ENCODE measurements at regions not wholly inside any gene's neighbourhood (a gene's known extent, or its start where the extent isn't known, plus 50 kb on each side); places are given as distances from the start of the nearest gene placed in this dataset.

- CTCF ChIA-PET = no interaction called here
Measured at GRCh38 chr12:131380220-131380964, 330.5 kb upstream of the SFSWAP start.

More at GRCh38 chr12:131380220-131380964, 330.5 kb upstream of the SFSWAP start:
- H2BK5ac ChIP-seq (ENCODE audit: low read depth, low read length, poor library complexity, severe bottlenecking) = no peak overlapping the region
- dilution Hi-C loops (cut with HindIII; ENCODE audit: low sequenced_read_pairs, unreplicated experiment) = no loop called here
- H3K18ac ChIP-seq (ENCODE audit: low read depth, low read length) = no peak overlapping the region
- no peaks in the 10 kb centered on the region for H4K20me1 ChIP-seq (ENCODE audit: insufficient read depth, low read length)
- H2AK5ac ChIP-seq (ENCODE audit: low read depth, low read length) = no peak overlapping the region
- POLR2A ChIA-PET (ENCODE audit: unreplicated experiment) = no interaction called here
- no peak overlapping the region for H4K8ac ChIP-seq (ENCODE audit: low read depth in 2 of 2, low read length in 2 of 2)
- H3K9ac ChIP-seq (ENCODE audit: low read depth, low read length) = no peak overlapping the region
- H3K4me3 ChIP-seq (ENCODE audit: insufficient read depth, low read depth, low read length) = no peak overlapping the region
- H3K9me3 ChIP-seq (ENCODE audit: control insufficient read depth, insufficient read depth, low read length) = peaks cover 46% of the 10 kb centered on the region
- WGBS, 2 experiments (ENCODE audit: extremely low coverage in 2 of 2, insufficient read length in 1 of 2) = 60% methylated on average over 7 of the region's 28 CpGs; no CpG with 5 or more reads in 1 of the 2 experiments
- no peak overlapping the region for H3K4me2 ChIP-seq (ENCODE audit: low read depth, low read length)
- no peaks in the 10 kb centered on the region for H3K36me3 ChIP-seq (ENCODE audit: control insufficient read depth, insufficient read depth, low read length)
- H3K14ac ChIP-seq (replicated peaks; ENCODE audit: low read depth, low read length) = no peak overlapping the region
- no peak overlapping the region for H2BK20ac ChIP-seq (ENCODE audit: low read depth, low read length)
- H3K56ac ChIP-seq (ENCODE audit: extremely low read depth, insufficient read depth, low read length) = no peak overlapping the region
- TF ChIP-seq RCOR1 (IDR thresholded peaks at IDR 0.05; ENCODE audit: insufficient replicate concordance, low read length) (no peak), BHLHE40 (IDR thresholded peaks at IDR 0.05; ENCODE audit: low read depth, low read length) (no peak), CEBPB (IDR thresholded peaks at IDR 0.05; ENCODE audit: low read depth, low read length) (no peak), NFE2L2 (IDR thresholded peaks at IDR 0.05; ENCODE audit: low read depth, low read length) (no peak), RAD21 (IDR thresholded peaks at IDR 0.05; ENCODE audit: low read length) (no peak), FOS (IDR thresholded peaks at IDR 0.05; ENCODE audit: low read depth, low read length) (no peak), MAZ (IDR thresholded peaks at IDR 0.05; ENCODE audit: borderline replicate concordance, low read depth, low read length) (no peak), MXI1 (IDR thresholded peaks at IDR 0.05; ENCODE audit: borderline replicate concordance, low read depth, low read length) (no peak), SMC3 (IDR thresholded peaks at IDR 0.05; ENCODE audit: low read depth, low read length) (no peak), CHD1 (IDR thresholded peaks at IDR 0.05; ENCODE audit: low read depth, low read length) (no peak), ELK1 (IDR thresholded peaks at IDR 0.05; ENCODE audit: borderline replicate concordance, low read depth, low read length) (no peak), MAFK (IDR thresholded peaks at IDR 0.05; ENCODE audit: low read depth, low read length) (no peak), CTCF (conservative IDR thresholded peaks at IDR 0.05; ENCODE audit: low read depth, low read length) (no peak), RFX5 (IDR thresholded peaks at IDR 0.05; ENCODE audit: low read depth, low read length) (no peak), POLR2A (IDR thresholded peaks at IDR 0.05; ENCODE audit: low read depth, low read length) (no peak), USF2 (IDR thresholded peaks at IDR 0.05; ENCODE audit: low read depth, low read length) (no peak)
- no peak overlapping the region for H3K23ac ChIP-seq (ENCODE audit: low read depth, low read length)
- no TSS peak for BruUV-seq (replicated peaks)
- no peak overlapping the region for H2AFZ ChIP-seq (replicated peaks; ENCODE audit: low read length, poor library complexity)
- no peak overlapping the region for H3K27ac ChIP-seq (ENCODE audit: insufficient read depth, low read length)
- H3K79me1 ChIP-seq (ENCODE audit: low read depth in 1 of 2, low read length in 2 of 2) = no peaks in the 10 kb centered on the region
- no peak overlapping the region for H2AK9ac ChIP-seq (replicated peaks; ENCODE audit: low read depth, low read length, poor library complexity)
- H3K4me1 ChIP-seq (ENCODE audit: control insufficient read depth, insufficient read depth, low read length) = no peaks in the 10 kb centered on the region
- no peak overlapping the region for H3K4ac ChIP-seq (ENCODE audit: low read depth, low read length)
- ATAC-seq (ENCODE audit: low read depth) (no peak), DNase-seq (no peak)
- no peaks in the 10 kb centered on the region for H3K9me1 ChIP-seq (ENCODE audit: insufficient read depth, low read length)
- H2BK120ac ChIP-seq (ENCODE audit: low read depth, low read length) = no peak overlapping the region
- no peak overlapping the region for H4K5ac ChIP-seq (ENCODE audit: low read depth, low read length)
- in situ Hi-C loops (cut with MboI; ENCODE audit: low sequenced_read_pairs) = no loop called here
- intact Hi-C loops (cut with micrococcal nuclease) = no loop called here
- no peaks in the 10 kb centered on the region for H3K27me3 ChIP-seq (ENCODE audit: control insufficient read depth, insufficient read depth, low read length)
- no peak overlapping the region for H4K91ac ChIP-seq (ENCODE audit: insufficient read depth, low read depth, low read length)
- H2BK15ac ChIP-seq (ENCODE audit: low read depth, low read length) = no peak overlapping the region

Measured in IMR-90 (cell line).